NCI-H82 treated with DMSO at 0.1 percent for 48 hours (cell line): ENCODE measurements at regions not wholly inside any gene's neighbourhood (a gene's known extent, or its start where the extent isn't known, plus 50 kb on each side); places are given as distances from the start of the nearest gene placed in this dataset.
"Not testable (repeated sequence)": the region's sequence is repeated elsewhere in the genome, so short reads cannot be mapped to it uniquely, and the experiment has no call there.

Source experiments
- DNase-seq: peaks from one replicate; lab custom pipeline; 2025; ENCODE audit not compliant: unreplicated experiment; lab: John Stamatoyannopoulos, UW

GRCh38 chr6:137799950-137800568, 67.0 kb upstream of the TNFAIP3 start:
- DNase-seq = no peak

GRCh38 chr6:137800762-137801161, 66.3 kb upstream of the TNFAIP3 start:
- DNase-seq = no peak

DNA sequence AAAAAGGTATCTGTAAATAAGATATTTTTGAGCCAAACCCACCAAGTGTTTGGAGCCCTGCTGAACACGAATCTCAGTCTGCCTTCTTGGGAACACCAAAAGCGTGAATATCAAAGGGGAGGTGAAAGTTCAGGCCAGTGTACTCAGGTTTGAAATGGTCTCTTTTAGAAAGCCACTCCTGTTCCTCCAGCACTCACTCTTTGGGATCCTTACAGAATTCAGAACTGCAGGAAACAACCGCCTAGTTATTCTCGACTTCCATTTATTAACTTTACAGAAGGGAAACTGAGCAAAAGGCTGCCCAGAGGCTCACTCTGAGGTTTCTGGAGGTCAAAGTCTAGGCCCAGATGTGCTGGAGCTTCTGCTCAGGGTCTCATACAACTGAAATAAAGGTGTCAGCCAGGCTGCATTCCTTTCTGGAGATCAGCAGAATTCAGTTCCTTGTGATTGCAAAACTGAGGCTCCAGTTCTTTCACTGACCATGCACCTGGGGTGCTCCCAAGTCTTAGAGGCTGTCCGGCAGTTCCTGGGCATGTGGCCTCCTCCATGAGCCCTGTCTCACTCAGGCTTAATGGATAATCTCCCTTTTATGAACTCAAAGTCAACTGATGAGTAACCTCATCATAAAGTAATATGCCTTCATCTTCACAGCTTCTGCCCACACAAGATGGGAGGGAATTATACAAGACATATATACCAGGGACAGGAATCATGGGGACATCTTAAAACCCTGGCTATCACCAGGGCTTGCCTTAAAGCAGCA, 65.5 kb upstream of the TNFAIP3 start:
- DNase-seq = no peak

GRCh38 chr6:137802408-137803182, 64.5 kb upstream of the TNFAIP3 start:
- DNase-seq = no peak

GRCh38 chr6:137804637-137805036, 62.4 kb upstream of the TNFAIP3 start:
- DNase-seq = no peak

GRCh38 chr6:137805622-137806021, 61.4 kb upstream of the TNFAIP3 start:
- DNase-seq = no peak

GRCh38 chr6:137806914-137807682, 60.0 kb upstream of the TNFAIP3 start:
- no peak for DNase-seq

DNA sequence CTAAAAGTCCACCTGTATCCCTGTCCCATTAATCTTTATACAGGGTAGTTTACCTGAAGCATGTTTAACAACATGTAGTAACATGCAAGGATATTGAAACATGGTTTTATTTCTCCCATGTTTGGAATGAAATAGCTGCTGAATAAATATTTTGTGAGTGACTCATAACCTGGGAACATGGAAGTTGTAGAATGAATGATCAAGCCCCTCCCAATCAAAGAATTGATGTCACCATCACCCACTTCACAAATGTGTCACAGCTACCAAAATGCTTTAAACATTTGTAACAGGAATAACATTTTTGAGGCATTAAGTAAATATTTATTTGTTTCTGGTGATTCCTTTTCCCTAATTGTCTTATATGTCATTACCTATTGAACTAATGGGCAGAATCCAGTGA, 58.9 kb upstream of the TNFAIP3 start:
- no peak for DNase-seq

- DNase-seq = no peak
Measured at GRCh38 chr6:137808836-137809315, 58.2 kb upstream of the TNFAIP3 start.

DNA sequence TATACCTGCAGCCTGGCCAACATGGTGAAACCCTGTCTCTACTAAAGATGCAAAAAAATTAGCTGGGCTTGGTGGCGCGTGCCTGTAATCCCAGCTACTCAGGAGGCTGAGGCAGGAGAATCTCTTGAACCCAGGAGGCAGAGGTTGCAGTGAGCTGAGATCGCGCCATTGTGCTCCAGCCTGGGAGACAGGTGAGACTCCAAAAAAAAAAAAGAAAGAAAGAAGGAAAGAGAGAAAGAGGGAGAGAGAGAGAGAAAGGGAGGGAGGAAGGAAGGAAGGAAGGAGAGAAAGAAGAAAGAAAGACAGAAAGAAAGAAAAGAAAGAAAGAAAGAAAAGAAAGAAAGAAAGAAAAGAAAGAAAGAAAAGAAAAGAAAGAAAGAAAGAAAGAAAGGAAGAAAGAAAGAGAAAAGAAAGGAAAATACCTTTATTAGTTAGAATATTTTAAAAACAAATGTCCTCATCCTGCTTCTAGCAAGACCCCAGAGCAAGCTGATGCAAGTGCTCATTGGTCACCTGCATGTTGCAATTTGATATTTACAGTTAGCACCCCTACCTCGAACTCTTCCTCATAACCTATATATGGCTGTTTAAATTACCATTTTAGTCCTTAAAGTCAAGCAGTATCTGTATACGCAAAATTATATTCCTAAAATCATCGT, 57.0 kb upstream of the TNFAIP3 start:
- not testable (repeated sequence) for DNase-seq

DNA sequence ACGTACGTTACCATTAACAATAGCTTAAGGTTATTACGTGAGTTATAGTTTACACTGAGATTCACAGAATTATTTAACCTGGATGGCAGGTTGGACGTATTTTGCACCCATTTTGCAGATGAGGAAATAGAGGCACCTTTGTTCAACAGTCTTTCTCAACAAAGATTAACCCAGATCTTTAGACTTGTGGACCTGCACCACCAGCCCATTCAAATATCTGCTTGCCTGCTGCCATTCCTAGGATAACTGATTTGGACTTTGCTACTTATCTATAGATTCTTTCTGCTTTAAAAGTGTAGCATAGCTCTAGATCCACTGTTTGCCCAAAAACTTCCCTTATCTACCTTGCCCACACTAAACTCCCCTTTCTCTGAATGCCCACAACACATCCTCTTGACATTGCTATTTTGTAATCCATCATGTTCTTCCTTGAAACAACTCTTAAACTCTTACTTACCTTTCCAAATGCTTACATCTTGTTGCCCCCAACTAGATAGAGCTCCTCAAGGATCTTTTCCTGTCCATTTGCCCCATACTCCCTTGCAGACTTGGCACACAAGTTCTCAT, 56.4 kb upstream of the TNFAIP3 start:
- DNase-seq = no peak

DNA sequence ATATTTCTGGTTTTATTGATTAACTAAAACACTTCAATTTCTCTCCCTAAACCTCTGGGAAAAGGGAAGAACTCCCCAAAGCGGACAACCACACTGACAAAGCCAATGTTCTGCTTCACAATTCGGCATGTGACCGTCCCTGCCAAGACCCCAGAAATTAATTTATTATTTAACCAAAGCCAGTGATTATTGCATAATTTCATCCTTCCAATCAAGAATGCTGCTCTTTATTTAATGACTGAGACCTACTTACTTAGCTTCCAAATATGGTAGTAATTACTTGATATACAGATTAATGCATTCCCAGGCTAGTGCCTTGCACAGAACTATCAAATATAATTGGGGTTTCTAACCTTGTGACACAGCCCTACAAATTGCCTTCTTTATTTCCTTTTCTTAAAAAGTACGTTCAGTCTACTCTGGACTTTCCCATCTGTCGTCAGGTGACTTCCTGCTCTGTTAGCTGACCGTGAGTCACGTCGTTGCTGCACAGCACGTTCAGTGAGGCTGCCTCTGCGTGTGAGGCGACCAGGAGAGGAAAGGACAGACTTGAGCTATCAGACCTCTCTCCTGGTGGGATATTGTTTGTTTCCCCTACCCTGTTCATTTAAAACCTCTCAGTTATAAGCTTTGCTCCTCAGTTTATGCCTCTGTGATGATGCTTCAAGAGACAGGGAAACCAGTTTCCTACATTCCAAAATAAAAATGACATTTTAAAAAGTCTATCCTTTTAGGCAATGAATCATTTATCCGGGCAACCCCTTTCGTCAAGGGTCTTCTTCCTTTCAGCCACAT, 55.7 kb upstream of the TNFAIP3 start:
- DNase-seq = no peak

GRCh38 chr6:137811916-137812553, 55.0 kb upstream of the TNFAIP3 start:
- DNase-seq = no peak

GRCh38 chr6:137813308-137813970, 53.6 kb upstream of the TNFAIP3 start:
- DNase-seq = no peak

DNA sequence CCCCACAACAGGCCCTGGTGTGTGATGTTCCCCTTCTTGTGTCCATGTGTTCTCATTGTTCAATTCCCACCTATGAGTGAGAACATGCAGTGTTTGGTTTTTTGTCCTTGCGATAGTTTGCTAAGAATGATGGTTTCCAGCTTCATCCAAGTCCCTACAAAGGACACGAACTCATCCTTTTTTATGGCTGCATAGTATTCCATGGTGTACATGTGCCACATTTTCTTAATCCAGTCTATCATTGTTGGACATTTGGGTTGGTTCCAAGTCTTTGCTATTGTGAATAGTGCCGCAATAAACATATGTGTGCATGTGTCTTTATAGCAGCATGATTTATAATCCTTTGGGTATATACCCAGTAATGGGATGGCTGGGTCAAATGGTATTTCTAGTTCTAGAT, 53.0 kb upstream of the TNFAIP3 start:
- not testable (repeated sequence) for DNase-seq

DNA sequence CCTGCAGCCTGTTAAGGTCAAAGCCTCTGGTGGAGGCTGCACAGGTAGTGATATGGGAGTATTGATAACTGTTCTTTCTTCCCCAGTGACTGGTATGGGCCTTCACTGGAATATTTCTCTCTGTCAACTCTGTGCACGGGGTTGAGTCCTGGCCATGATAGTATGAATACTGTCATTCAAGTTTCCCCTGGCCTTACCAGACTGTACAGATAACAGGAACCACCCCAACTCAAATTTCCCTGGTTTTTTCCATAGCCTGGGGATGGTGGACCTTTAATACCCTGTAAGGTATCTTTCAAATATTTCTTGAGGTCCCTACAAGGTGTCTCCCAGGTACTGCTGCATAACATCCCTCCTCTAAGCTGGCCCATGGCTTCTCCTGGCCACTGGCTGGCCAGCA, 51.4 kb upstream of the TNFAIP3 start:
- no peak for DNase-seq

DNA sequence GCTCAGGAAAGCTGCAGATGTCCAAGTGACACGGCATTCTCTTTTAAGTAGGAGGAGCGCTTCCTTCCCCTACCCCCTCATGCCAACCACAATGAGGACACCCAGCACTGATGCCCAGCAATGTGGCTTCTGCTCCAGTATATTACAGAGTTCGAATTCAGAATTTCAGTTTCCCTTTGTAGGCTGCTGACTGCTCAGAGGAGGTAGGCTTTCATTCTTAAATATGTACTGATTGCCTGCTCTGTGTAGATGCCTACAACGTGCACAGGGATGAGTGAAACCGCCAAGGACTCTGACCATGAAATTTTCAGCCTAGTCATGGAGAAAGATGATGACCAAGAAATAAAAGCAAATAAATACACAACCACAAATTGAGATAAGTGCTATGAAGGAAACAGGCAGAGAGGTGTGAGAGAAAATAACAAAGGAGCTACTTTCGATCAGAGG, 50.9 kb upstream of the TNFAIP3 start:
- no peak for DNase-seq
